NCI-H524 treated with DMSO at 0.1 percent for 48 hours (cell line): ENCODE measurements at regions not wholly inside any gene's neighbourhood (a gene's known extent, or its start where the extent isn't known, plus 50 kb on each side); places are given as distances from the start of the nearest gene placed in this dataset.
"Not testable (repeated sequence)": the region's sequence is repeated elsewhere in the genome, so short reads cannot be mapped to it uniquely, and the experiment has no call there.

Source experiments
- DNase-seq: peaks from one replicate; lab custom pipeline; 2025; lab: John Stamatoyannopoulos, UW

GRCh38 chrX:40530509-40530908 is 50.3 kb upstream of the ATP6AP2 start:
- DNase-seq, result no peak

GRCh38 chrX:40527543-40527942 is 53.2 kb upstream of the ATP6AP2 start:
- no peak for DNase-seq

GRCh38 chrX:40526412-40526811 is 54.4 kb upstream of the ATP6AP2 start:
- no peak for DNase-seq

- not testable (repeated sequence) for DNase-seq
Observed at GRCh38 chrX:40525901-40526300, 54.9 kb upstream of the ATP6AP2 start.

GRCh38 chrX:40524423-40524822 is 56.3 kb upstream of the ATP6AP2 start:
- DNase-seq, result no peak

- DNase-seq, result no peak
Observed at GRCh38 chrX:40523852-40524251, 56.9 kb upstream of the ATP6AP2 start.

- DNase-seq, result no peak
Observed at GRCh38 chrX:40521868-40522450, 58.8 kb upstream of the ATP6AP2 start.

GRCh38 chrX:40514376-40514775 is 66.4 kb upstream of the ATP6AP2 start:
- no peak for DNase-seq

GRCh38 chrX:40513835-40514234 is 66.9 kb upstream of the ATP6AP2 start:
- no peak for DNase-seq

- no peak for DNase-seq
Observed at GRCh38 chrX:40513012-40513411, 67.8 kb upstream of the ATP6AP2 start.

- no peak for DNase-seq
Observed at GRCh38 chrX:40511258-40511657, 69.5 kb upstream of the ATP6AP2 start.

GRCh38 chrX:40508560-40508959 is 72.2 kb upstream of the ATP6AP2 start:
- no peak for DNase-seq

GRCh38 chrX:40506201-40506985 is 74.4 kb upstream of the ATP6AP2 start:
- DNase-seq, result no peak

GRCh38 chrX:40504801-40505605 is 75.8 kb upstream of the ATP6AP2 start:
- no peak for DNase-seq

GRCh38 chrX:40503094-40503493 is 77.7 kb upstream of the ATP6AP2 start:
- DNase-seq, result no peak

GRCh38 chrX:40502688-40503087 is 78.1 kb upstream of the ATP6AP2 start:
- no peak for DNase-seq

GRCh38 chrX:40501164-40501855 is 79.5 kb upstream of the ATP6AP2 start:
- DNase-seq, result no peak

GRCh38 chrX:40496728-40497127 is 84.0 kb upstream of the ATP6AP2 start:
- no peak for DNase-seq

- DNase-seq, result no peak
Observed at GRCh38 chrX:40495659-40496058, 85.1 kb upstream of the ATP6AP2 start.

GRCh38 chrX:40494005-40494404 is 86.8 kb upstream of the ATP6AP2 start:
- no peak for DNase-seq

- no peak for DNase-seq
Observed at GRCh38 chrX:40488296-40488695, 92.5 kb upstream of the ATP6AP2 start.

GRCh38 chrX:40485973-40486372 is 94.8 kb upstream of the ATP6AP2 start:
- no peak for DNase-seq
